Medulla oblongata (tissue), 1 donor: ENCODE measurements at regions not wholly inside any gene's neighbourhood (a gene's known extent, or its start where the extent isn't known, plus 50 kb on each side); places are given as distances from the start of the nearest gene placed in this dataset.
"Not testable (repeated sequence)": the region's sequence is repeated elsewhere in the genome, so short reads cannot be mapped to it uniquely, and the experiment has no call there.

Experiments used
- DNase-seq: peaks from one replicate; pipeline ENCODE4 v3.0.0-alpha.2; 2015; ENCODE audit errors: extremely low spot score

DNA sequence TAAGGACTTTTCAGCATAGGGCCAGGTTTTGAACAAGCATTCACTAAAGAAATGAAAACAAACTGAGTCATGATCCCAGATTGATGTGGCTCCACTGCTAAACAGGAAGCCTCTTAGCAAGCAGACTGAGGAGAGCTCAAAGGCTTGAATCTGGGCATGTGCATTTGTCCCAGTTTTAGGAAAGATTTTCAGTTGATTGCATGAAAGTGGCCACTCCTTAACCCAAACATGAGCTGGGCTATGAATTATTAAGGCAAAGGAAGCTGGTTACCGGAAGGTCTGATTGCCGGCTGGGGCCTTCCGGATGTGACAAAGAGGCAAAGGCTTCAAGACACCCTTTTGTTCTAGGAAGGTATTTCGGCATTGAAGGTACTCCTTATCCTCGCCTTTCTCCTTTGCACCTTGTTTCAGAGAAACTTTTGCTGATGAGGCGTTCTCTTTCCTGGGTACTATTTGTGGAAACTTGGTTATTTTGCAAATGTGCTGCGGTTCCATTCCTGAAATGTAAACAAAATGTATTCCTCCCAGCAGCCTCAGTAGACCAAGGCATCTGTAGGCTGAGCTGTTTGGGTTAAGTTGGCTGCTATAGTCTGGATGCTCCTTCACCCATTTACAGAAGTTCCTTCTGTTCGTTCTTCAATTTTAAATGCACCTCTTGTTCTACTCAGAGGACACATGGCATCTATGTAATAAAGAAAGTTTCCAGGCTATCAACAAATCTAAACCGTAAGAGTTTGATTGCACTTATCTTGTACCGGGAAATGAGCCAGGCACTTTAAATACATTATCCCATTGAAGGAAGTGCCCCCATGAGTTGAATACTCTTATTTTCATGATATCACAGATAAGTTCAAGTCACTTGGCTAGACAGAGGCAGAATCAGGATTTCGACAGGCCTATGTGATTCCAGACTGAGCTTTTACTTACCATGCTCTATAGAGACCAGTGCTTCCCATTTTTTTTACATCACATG lies 115.6 kb upstream of the METAP2 start:
- DNase-seq, result no peak

DNA sequence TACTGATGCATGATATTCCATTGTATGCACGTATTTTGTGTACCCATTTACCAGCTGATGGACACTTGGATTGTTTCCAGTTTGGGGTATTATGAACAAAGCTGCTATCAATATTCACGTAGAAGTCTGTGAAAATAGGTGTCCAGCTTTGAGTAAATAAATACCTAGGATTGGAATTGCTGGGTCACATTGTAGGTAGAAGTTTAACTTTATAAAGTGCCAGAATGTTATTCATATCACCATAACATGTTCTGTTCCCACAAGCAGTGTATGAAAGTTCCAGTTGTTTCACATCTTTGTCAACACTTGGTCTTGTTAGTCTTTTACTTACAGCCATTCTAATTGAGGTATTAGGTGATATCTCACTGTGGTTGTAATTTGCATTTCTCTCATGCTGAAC lies 108.0 kb upstream of the METAP2 start:
- no peak for DNase-seq

DNA sequence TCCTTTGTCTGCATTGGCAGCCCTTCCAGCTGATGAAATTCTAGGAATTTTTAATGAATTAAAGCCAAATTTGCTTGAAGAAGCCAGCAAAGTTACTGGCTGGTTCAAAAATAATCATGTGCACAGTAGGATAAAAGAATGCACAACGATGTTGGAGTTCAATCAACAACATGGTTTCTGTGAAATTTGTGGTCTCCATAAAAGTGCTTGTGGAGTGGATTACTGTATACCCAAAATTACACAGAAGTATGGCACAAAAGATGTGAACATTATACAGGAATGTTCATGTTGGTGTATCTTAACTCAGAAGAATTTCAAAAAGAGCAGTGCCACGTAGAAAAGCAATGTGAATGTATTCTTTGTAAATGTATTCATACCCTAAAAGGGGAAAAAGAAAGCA lies 105.0 kb upstream of the METAP2 start:
- DNase-seq, result no peak

DNA sequence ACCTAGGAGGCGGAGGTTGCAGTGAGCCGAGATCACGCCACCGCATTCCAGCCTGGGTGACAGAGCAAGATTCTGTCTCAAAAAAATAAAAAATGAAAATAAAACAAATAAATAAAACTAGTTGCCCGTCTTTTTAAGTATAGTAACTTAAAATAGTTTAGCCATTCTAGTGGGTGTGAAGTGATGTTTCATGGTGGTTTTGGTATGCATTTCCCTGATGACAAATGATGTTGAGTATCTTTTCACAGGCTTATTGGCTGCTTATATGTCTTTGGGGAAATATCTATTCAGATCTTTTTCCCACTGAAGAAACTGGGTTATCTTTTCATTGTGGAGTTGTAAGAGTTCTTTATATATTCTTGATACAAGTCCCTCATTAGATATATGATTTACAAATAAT lies 102.4 kb upstream of the METAP2 start:
- DNase-seq, result no peak

DNA sequence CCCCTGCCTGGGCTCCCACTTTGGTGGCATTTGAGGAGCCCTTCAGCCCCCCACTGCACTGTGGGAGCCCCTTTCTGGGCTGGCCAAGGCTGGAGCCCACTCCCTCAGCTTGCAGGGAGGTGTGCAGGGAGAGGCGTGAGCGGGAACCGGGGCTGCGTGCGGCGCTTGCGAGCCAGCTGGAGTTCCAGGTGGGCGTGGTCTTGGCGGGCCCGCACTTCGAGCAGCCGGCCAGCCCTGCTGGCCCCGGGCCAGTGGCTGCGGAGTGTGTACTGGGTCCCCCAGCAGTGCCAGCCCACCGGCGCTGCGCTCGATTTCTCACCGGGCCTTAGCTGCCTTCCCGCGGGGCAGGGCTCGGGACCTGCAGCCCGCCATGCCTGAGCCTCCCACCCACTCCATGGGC lies 94.5 kb upstream of the METAP2 start:
- DNase-seq, result not testable (repeated sequence)

DNA sequence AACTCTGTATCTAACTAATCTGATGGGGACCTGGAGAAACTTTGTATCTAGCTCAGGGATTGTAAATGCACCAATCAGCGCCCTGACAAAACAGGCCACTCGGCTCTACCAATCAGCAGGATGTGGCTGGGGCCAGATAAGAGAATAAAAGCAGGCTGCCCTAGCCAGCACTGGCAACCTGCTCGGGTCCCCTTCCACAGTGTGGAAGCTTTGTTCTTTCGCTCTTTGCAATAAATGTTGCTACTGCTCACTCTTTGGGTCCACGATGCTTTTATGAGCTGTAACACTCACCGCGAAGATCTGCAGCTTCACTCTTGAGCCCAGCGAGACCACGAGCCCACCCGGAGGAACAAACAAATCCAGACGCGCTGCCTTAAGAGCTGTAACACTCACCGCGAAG lies 93.6 kb upstream of the METAP2 start:
- DNase-seq, result not testable (repeated sequence)

DNA sequence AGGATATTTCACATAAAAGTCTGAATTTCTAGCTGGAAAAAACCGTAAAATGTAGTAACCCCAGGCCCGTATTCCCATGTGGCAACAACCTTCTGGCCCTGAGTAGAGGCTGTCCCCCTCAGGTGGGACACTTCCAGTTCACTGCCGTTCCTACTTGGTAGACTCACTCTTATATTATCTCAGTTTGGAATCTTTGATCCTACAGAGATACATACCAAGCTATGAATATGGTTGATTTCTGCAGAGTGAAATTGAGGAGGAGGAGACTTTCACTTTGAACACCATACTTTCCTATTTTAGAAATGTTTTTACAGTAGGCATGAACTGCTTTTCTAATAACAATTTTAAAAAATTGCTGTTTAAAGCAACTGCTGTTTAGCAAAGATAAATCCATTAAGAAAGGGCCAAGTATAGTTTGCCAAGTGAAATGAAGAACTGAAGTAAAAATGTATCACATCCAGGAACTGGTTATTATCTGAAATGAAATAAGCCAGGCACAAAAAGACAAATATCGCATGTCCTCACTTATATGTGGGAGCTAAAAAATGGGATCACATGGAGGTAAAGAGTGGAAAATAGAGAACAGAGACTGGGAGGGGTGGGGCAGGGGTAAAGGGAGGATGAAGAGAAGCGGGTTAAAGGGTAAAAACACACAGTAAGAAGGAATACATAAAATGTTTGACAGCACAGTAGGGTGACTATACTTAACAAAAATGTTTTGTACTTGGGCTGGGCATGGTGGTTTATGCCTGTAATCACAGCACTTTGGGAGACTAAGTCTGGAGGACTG lies 92.8 kb upstream of the METAP2 start:
- DNase-seq, result no peak

DNA sequence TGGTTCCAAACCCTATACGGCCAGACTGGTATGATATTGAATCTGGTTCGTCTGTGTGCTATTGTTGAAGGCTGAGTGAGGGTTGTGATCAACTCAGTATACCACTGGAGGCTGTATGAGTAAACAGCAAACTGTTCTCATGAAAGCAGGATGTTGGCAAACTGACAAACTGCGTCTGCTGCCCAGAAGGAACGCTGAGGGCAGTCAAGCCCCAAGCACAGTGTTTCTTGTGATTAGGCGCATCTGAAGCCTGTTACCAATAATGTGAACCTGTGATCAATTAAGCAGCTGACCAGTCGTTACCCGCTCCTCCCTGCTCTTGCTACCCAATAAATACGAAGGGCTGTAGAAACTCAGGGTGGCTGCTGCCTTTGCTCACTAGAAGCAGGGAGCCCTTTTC lies 90.0 kb upstream of the METAP2 start:
- DNase-seq, result not testable (repeated sequence)

DNA sequence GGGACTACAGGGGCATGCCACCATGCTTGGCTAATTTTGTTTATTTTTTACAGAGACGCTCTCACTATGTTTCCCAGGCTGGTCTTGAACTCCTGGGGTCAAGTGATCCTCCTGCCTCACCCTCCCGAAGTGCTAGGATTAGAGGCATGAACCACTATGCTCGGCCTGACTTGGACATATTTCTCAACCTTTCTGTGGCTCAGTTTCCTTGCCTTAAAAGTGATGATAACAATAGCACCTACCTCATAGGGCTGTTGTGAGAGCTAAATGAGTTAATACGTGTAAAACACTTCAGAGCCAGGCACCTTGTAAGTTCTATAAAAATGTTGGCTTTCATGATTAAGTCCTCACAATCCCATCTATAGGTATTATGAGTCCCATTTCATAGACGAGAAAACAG lies 89.2 kb upstream of the METAP2 start:
- DNase-seq, result no peak

DNA sequence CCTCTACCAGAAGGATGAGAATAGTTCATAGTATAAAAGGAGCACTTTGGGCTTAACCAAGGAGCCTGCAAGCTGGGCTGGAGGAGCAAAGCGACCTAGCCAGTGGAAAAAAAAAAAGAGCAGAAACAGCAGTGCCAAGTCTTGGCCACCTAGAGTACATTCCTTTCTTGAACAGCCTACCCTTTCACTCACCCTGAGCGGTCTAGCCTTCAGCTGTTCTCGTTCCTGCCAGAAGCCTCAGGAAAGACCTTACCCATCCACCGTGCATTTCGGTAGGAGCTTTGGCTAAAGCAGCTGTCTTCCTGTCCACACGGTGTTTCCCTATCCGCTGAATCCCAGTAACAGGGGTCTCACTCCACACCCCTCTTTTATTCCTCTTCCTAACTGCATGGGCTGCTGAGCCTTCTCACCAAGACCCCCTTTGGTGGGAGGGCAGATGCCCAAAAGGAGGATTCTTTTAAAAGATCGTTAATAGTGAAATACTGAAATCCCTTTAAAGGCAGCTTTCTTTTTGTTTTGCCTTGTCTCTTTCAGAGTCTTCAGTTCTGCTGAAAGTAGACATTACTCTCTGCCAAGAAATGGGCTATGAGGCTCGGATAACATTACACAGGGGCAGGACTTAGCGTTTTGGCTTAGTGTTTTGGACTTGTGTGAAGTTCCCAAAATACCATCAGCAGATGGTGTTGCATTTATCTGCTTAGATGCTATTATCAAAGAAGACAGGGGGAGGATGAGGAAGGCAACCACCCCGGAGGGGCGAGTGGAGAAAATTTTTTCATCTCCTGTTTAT lies 88.5 kb upstream of the METAP2 start:
- peak; percentile 43 for DNase-seq

DNA sequence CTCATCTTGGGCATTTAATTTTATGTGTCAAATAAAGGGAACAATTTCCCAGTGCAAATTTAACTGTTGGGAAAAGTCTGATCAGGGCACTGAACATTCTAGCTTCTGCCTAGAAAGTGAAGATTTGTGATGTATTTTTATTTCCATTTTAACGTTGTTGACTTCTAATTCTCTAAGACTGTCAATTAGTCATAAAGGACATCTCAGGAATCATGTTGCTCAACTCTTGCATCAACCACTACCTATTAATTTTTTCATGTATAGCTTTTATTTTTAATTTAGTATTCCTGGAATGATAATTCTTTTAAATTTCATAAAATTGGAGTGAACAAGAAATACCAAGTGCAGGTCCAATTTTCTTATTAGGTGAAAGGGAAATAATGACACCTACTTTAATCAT lies 87.9 kb upstream of the METAP2 start:
- no peak for DNase-seq

DNA sequence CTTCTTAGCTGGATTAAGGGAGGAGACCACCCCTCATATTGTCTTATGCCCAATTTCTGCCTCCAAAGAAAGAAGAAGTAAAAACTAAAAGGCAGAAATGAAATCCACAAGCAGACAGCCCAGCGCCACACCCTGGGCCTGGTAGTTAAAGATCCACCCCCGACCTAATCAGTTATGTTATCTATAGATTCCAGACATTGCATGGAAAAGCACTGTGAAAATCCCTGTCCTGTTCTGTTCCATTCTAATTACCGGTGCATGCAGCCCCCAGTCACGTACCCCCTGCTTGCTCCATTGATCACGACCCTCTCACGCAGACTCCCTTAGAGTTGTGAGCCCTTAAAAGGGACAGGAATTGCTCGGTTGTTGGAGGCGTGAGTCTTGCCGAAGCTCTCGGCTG lies 85.7 kb upstream of the METAP2 start:
- DNase-seq, result not testable (repeated sequence)

DNA sequence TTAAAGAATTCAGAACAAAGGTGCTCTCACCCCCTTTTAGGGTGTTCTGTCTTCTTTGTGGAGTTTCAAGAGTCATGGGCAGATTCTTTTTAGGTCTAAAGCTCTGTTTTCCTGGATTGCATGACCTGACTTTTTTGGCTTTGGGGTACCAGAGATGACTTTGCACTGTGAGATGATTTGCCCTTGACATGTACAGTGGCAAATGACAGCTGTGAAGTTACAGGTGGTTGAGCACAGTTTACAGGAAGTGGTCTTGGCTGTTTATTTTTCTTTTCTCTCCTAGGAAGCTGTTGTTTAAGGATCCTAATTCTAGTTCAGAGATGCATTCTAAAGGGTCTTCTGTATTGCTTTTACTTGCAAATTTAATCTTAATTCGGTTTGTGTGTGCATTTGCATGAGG lies 83.8 kb upstream of the METAP2 start:
- no peak for DNase-seq

DNA sequence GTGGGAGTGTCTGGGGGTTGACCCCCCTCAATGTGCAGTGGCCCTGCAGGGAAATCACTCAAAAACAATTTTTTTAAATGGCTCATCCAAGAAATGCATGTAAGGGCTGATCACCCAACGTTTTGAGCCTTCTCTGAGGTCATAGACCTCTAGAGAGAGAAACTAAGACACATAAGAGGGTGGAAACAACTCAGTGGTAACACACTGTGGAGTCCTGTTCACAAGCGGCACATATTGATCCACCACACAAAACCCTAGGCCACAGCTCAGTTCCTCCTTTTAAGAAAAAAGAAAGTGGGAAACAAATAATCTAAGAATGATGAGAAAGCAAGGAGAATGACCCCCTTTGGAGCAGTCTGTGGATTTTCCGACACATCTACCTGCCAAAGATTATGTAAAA lies 83.0 kb upstream of the METAP2 start:
- DNase-seq, result no peak

DNA sequence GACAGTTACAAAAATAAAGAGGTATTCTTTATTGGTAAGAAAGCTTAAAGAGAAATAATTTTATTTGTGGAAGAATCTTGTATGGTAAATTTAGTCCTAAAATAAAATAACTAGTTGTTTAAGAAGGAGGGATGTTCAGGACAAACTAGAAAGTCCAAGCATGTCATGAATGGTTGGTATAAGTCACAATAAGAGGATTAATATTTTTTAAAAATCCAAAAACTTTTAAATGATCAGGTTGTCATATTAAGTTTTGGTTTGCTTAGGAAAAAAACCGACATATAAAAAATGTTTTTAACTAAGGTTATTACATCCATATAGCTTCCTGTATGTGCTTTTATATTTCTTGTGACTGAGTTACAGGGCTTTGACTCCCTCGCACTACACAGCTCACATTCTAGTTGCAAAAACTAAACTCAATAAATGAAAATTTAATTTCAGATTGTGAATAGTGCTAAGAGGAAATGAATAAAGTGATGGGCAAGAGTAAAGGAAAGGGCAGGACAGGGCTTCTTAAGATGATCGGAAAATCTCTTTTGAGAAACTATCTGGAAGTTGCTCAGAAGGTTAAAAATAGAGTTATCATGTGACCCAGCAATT lies 80.7 kb upstream of the METAP2 start:
- DNase-seq, result no peak

DNA sequence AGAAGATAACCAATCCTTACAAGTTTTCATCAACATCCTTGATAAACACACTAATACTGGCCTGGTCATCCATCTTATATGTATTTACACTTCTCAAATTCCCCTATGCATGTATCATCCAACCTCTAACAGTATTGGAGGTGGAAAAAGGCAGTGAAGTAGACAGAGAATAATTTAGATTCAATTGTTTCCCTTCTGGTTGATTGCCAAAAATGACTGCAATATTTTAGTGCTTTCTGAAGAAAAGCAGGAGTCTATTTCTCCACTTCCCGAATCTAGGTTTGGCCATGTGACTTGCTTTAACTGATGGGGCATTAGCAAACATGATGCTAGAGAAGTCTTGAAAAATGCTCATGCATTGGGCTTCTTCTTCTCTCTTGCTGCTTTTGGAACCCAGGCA lies 78.3 kb upstream of the METAP2 start:
- DNase-seq, result no peak

DNA sequence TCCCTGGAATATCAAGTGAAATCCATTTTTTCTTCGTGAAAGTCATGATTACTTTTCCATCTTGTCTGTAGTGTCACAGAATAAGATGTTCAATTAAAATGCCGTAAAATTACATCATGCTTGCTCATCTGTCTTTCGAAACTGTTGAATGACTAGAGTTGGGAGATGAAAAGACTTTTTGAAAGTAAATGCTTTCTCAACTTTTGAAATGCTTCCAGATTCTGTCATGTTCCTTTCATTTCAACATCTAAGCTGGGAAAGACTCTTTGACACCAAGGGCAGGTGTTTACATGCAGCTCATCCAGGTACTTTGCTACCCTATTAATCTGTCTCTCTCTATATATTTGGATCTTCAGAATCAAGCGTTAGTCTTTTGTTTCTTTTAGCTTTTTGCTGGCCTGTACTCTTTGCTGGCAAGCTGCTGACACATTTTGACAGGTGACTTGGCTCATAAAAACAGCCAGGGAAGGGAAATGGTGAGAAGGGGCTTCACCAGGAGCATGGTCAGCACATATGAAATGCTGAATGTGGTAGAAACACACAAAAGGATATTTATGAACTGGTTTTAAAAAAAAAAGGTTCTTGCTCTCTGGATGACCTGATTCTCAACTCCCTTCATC lies 77.0 kb upstream of the METAP2 start:
- DNase-seq, result no peak

DNA sequence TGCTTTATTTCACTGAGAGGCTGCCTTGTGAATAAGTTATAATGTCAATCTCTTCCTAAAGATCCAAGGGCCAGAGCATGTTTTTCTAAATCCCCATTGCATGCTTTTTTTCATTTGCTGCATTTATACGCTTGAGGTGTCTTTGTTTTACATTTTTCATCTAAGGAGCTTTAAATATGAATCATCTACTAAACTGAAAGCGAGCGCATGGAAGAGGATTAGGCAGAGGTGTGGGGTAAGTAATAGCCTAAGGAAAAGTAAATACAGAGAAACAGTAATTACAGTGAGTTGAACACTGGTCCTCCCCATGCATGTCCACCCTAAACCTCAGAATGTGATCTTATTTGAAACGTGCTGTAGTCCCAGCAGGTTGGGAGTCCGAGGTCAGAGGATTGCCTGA lies 76.4 kb upstream of the METAP2 start:
- DNase-seq, result no peak

DNA sequence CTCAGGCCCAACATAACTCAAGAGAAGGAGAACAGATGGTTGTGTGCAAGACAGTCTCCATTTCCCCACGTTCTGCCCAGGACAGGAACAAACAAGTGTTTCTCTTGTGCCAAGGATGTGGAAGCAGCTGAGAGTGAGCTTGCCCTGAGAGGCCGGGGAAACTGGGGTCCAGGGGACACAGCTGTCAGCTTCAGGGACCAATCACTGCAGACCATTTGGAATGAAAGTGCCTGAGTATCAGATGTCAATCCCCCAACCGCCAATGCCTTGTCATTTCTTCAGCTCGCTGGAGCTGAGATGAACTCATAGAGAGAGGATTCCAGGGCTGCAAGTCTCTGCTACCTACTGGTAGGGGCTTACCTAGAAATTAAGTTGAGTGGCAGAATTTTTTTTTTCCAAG lies 71.9 kb upstream of the METAP2 start:
- no peak for DNase-seq

DNA sequence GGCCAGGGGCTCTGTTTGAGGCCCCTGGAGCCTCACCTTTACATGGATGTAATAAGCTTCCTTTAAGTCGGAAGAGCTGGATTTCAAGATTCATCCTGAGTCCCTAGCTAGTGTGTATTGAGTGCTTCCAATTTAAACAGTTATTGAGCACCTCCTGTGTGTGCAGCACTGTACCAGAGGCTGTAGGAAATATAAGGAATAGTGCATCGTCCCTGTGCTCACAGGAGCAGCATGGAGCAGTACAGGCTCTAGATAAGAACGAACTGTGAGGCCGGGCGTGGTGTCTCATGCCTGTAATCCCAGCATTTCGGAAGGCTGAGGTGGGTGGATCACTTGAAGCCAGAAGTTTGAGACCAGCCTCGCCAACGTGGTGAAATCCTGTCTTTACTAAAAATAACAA lies 65.8 kb upstream of the METAP2 start:
- DNase-seq, result no peak

DNA sequence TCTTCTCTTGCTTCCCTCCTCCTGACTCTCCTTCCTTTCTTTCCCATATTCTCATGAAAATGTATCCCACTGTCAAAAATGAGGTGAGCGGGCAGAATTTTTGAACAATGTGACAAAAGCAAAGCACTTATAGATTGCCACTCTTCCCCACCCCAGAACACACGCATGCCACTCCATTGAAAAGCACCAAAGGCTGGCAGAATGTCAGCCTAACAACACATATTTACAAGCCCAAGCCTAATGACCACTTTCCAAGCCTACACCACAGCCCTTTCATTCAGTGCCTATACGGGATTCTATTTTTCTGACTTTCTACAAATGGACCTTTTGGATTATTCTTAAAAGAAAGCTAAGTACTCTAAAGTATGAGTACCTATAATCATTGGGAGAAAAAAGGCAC lies 62.9 kb upstream of the METAP2 start:
- no peak for DNase-seq
